ENCODE measurements at regions not wholly inside any gene's neighbourhood (a gene's known extent, or its start where the extent isn't known, plus 50 kb on each side); places are given as distances from the start of the nearest gene placed in this dataset.

DNA sequence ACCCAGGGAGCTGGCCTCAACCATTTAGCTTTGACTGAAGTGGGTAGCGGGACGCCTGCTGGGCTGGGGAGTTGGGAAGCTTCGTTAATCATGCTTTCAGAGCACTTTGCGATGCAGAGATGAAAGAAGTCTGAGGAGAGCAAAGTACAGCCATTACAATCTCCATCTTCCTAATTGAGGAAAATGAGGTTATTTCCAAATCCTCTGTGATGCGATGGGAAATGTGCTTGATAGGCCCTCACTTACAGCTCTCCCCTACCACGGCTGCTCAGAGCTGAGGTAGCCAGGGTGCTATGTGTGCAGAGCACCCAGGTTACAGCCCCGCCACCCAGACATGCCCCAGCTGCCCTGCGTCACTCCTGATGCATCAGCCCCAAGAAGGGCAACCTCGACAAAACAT lies 326.5 kb upstream of the KLHL29 start:
- no peak for DNase-seq

DNA sequence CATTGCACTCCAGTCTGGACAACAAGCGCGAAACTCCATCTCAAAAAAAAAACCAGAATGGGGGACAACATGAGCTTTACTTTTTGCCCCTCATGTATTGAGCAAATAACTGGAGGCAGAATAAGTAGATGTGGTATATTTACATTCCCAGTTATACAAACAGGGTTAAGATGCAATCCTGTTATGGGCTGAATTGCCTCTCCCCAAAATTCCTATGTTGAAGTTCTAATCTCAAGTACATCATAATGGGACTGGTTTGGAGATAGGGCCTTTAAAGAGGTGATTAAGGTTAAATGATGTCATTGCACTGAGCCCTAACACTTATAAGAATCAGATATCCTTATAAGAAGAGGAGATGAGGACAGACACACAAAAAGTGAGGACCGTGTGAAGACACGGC lies 319.8 kb upstream of the KLHL29 start:
- no peak for DNase-seq

DNA sequence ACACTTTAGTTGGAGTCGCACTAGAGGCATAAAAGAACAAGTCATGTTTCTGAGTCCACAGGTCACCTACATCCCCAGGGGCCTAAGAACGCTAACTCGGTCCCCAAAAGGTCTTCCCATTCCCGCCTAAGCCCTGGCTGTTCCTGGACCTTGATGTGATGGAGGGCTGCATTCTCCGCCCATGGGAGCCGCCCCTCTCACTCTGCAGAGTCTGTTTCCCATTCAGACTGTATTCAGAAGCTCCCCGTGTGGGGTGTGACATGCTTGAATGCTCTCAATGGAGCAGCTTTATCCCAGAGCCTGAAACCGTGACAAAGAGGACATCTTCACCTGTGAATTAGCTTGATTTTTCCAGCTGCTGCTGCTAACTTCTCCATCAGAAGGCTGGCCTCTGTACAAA lies 319.0 kb upstream of the KLHL29 start:
- no peak for DNase-seq

DNA sequence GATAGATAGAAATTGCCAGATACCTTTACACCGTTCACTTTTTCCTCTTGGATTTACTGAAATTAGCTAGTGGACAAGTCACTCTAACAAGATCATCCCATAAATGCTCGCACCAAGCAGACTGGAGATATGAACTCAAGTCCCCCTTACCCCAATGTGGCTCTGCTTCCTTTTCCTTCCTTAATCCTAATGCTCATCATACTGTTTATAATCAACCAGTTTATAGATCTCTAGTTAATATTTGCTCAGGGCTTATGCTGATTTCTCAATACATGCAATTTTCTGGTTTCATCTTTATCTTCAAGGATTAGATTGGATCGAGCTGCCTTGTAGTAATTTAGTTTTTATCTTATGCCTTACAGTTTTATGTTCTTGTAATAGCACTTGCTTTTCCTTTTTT lies 318.3 kb upstream of the KLHL29 start:
- no peak for DNase-seq

DNA sequence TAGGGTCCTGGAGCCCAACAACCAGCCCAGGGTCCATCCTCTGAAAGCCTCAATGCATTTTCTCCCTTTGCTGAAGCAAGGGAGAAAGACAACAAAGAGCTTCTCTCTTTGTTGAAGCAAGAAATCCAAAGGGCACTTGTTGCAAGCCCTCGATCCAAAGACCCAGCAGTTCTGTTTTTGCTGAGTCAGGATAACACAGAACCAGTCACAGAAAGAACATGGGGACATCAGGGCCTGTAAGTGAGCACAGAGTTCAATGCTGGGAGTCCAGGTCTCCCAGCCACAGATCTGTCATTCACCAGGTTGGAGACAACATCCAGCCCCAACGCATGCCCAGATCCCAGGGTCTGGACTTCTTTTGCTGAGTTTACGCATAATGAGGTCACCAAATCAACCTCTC lies 315.8 kb upstream of the KLHL29 start:
- DNase-seq, result no peak

DNA sequence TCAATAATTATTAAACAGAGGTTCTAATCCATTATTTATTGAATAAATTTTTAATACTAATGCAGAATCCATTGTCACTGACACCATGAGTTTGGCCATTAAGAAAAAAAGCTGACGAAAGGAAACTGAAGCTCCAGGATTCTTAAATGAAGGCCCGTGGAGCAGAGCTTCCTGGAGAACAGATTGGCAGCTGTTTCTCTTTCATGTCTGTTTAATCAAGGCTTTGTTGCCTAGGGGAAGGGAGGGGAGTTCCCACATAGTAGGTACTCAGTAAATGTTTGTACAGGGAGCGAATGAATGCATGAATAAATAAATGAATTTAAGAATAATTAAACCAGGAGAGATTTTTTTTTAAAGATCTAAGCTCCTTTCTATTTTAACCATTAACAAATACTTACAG lies 315.1 kb upstream of the KLHL29 start:
- no peak for DNase-seq

DNA sequence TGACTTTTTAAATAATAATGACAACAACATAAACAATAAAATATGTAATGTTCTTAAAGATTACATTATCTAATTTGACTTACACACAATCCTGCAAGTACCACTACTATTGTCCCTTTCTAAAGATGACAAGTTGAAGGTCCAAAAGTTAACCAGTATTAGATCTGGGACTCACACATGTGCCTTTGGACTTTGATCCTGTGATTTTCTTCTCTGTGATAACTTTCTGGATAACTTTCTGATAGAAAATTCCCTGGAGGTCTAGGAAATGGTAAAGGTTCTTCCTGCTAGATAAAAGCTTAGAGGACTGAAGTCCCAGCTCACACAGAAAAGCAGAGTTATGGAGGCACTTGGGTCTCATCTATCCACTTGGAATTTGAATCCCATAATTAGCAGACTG lies 311.9 kb upstream of the KLHL29 start:
- no peak for DNase-seq

DNA sequence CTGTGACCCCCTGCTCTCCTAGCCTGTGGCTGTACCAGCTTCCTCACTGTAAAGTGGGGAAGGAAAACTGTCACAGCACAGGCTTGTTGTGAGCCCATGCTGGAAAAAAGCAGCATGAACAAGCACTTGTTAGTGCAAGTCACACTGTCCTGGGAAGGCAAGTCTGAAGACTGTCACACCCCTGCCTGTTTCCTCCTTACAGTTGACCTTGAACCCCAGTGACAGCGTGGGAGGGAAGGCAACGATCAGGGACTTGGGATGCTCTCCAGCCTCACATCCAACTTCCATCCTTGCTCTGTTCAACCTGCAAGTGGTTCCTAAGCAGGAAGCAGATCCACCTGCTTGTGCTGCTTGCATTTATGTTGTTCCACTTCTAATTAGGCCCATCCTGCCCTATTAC lies 311.3 kb upstream of the KLHL29 start:
- no peak for DNase-seq

DNA sequence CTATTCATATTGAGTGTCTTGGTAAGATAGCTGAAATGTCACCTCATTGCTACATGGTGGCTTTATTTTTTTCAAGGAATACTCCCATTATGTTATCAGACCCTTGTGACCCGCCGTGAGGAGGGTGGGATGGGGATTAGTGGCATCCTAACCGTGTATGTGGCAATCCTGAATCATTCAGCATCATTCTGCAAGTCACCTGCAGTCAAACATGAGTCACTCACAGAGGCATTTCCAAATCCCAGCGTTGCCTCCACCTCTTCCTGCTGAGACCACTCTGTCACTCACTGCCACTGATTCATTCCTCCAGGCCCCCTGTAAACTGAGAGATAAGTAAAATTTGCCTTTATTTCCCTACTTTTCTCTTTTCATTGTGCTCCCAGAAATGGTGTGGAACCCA lies 307.4 kb upstream of the KLHL29 start:
- DNase-seq, result no peak

DNA sequence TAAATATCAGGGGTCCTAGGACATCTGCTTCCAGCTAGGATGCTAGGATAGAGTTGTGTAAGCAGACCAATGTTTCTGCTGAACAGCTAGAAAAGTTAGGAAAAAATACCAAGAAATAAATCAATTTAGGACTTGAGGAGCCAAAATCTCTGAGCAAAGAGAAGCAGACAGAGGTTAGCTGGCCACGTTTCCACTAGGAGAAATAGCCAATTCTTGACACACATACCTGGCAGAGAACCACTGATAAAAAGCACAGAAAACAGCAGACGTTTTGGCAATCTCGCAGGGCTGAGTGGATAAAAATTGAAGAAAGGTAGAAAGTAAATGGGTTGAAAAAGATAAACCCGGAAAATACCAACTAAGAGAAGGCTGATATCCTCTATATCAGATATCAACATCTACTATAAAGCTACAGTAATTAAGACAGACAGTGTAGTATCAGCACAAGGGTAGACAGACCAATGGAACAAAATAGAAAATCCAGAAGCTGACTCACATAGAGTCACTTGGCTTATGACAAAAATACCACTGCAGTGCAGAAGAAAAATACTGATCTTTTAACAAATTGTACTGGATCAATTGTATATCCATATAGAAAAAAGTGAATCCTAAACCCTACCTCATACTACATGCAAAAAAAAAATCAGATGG lies 306.1 kb upstream of the KLHL29 start:
- DNase-seq, result no peak

DNA sequence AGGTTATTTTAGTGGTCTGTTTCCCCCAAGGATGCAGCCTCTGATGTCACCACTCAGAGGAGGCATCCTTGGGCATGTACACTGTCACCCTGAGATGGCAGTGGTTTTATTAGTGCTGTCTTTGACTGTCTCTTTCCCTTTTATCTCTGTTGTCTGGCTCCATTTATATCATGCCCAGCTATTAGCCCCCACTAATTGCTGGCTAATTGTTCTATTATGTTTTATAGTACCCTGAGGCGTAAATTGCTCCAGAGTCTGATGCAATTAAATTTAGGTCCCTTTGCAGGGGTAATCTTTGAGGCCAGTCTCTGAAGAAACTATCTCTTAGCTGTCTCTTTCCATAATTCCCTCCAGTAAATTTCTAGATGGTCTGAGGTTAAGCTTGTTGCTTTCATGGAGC lies 301.0 kb upstream of the KLHL29 start:
- DNase-seq, result no peak

DNA sequence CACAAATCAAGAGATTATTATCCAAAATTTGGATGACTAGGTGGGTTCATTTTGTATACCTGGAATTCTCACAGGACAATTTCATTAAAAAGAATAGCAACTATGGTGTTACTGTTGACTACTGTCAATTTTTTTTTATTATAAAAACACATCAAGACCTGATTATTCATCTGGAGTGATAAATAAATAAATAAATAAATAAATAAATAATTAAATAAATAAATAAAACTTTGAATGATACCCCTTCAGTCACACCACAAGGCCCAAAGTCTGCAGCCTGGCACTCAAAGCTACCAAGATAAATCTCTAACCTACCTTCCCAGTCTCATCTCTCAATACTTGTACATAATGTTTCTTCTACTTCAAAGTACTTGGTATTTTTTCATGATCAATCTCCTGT lies 294.0 kb upstream of the KLHL29 start:
- DNase-seq, result no peak

DNA sequence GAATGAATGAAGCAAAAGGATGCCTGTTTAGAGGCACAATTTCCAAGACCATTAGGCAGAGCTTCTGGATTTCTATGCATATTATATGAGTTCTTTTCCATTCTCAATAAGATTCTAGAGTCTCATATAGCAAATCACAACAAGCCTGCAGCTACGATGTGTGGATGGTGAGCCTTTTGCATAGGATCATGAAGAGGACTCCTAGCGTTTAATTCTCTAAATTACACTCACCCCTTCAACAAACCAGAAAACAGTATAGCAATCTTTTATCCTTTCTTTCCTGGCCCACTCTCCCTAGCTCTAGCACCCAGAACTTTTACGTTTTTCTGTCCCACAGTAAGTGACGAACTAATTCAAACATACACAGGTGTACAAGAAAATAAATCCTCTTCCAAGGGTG lies 293.1 kb upstream of the KLHL29 start:
- DNase-seq, result no peak

DNA sequence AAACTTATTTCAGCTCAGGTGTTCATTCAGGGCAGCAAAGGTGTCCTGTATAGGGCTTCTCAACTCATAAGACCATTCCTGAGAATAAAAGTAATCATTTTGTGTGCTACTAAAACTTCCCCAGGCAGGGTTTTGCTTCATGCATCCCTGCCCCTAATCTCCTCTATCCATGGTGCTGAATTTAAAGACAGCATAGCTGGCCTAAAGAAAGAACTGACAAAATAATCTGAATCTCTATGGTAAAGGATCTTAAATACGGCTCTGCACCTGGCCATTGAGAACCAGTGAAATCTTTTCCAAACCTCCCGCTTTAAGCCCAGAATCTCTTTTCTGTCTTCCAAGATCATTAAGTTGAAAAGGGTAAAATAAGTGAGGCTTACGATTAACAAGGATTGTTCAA lies 292.1 kb upstream of the KLHL29 start:
- DNase-seq, result no peak

DNA sequence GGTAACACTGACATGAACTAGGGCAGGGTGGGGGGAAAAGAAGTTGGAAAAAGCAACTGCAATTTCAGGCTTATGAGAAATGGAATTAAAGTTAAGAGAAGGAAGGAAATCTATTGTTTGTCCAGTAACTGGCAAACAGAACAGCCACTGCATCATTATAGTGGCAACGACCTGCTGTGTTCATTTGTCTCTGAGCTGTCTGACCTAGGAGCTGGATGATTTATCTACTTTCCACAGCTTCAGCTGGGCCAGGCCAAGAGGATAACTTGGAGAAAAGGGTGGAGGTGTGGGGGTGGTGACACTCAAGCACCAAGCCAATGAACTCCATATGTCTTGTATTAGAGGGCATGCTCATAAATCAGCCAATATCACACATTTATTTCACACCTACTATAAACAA lies 291.5 kb upstream of the KLHL29 start:
- DNase-seq, result no peak

DNA sequence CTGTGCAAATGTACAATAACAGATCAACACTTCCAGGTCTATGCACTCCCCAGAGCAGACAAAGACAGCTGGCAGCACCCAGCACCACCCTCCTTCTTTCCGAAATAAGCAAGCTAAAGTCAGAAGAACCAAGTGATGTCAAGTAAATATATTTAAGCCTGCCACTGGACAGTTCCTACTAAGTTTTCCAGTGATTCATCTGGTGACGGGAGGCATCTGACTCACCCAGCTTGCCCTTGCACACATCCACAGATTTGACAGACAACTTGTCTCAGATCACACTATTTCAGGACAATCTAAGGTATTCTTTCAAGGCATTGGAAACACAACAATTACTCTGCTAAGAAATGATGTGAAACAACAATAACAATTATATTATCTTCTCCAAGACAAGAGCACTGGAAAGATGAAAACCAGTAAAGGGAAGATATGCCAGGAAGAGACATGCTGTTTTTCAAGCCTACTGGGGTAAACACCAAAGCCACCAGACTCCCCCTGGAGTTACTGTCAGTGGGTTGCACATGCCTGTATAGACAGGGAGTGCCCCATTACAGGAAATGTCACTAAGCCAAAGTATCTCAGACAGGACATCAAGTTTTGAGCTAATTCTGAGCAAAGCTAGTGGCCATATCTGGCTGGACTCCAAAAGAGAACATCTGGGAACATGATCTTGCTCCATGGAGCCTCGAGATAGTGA lies 287.9 kb upstream of the KLHL29 start:
- DNase-seq, result no peak

DNA sequence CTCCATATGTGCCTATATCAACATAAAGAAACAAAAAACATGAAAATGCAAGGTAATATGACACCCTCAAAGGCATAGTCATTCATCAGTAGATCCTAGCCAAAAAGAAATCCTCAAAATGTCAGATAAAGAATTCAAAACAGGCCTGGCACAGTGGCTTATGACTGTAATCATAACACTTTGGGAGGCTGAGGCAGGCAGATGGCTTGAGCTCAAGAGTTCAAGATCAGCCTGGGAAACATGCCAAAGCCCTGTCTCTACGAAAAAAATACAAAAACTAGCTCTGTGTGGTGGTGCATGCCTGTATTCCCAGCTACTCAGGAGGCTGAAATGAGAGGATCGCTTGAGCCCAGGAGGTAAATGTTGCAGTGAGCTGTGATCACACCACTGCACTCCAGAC lies 284.6 kb upstream of the KLHL29 start:
- DNase-seq, result no peak

DNA sequence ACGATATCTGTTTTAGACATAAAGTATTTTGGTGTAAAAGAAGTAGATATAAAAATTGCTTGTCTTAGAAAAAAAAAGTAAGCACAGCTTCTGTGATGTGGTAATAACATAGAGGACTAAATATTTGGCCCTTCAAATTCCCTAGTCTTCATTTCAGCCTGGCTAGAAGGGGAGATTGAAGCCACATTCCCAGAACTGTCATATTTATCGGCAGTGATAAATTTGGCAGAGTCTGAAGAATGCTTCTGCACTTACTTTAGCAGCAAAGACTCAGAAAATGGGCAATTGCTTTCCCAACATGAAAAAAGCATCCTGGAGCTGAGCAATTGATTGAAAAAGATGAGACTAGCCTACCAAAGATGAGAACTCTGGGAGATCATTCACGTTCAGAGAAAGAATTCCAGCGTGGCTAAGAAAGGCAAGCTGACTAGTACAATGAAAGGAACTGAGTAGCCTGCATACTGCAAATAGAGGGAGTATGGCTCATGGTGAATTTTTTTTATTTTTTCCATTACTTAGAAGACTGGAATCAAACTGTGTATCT lies 278.7 kb upstream of the KLHL29 start:
- no peak for DNase-seq

DNA sequence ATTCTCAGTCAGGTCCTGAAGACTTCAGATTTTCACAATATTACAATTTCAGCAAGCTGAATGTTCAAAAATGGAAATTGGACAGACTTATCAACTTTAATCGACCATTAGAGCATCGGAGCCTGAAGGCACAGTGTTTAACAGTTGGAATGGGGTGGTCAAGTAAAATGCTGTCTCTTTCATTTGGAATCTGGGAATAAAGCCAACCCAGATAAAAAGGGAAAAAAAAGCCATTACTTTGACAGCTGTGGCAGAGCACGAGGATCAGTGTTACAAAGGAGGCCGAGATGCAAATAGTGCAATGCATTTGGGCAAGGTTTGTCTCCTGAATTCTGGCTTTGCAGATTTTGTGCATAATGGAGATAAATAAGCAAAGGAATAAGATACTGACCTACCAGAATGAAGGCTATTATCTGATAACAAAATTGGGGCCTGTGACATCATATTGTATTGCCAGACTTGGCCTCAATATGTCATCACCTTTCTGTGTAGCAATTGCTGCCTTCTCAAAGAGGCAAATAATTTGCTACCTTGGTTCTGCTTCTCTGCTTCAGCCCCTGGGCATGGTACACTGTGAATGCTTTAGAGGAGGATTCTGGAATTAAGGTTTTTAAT lies 277.5 kb upstream of the KLHL29 start:
- no peak for DNase-seq

DNA sequence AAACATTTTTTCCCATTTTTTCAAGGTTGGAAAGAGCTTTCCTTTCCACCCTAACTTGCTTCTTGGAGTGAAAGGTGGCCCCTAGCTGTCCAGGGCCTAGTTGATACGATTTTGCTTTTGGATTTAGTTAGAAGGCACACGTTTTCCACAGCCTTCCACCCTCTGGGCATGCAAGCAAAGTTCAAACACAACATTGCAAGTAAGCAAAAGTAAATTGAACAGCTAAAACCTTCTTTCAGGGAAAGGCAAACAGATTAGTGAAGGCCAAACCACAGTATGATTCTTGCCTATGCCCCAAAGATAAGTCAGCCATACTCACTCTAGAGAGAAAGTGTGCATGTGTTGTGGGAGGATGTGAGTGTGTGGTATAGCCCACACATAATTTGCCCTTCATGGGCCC lies 273.7 kb upstream of the KLHL29 start:
- DNase-seq, result no peak

DNA sequence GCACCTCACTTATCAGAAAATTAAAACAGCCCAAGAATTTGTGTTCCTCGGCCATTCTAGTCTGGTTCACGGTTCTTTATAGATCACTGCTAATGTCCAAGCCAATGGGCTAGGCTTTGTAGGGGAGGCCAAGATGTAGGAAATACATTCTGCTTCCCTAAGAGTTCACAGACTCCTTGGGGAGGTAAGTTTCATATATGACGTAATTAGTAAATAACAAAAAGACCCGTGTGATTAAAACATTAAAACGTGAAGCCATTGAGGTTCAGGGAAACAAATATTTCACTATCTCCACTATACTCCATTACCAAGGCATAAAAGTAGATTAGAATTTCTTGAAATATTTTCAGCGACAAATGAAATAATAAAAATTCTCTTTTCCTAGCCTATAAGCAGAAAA lies 272.5 kb upstream of the KLHL29 start:
- DNase-seq, result no peak

DNA sequence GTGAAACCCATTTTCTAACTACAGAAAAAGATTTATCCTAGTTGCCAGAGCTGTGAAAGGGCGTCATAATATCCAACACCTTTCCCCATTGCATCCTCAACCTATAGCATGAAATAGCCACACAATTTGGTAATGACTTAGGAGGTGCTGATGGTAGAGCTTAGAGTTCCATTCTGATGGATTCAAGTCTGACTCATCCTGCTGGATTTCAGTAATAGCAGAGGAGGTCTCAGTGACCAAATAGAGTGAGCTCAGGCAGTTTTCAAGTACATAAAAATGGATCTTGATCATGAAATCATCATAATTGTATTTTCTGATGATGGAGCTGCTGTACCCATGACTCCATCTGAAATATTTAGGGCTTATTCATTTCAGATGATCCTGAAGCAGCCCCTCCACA lies 270.7 kb upstream of the KLHL29 start:
- no peak for DNase-seq

DNA sequence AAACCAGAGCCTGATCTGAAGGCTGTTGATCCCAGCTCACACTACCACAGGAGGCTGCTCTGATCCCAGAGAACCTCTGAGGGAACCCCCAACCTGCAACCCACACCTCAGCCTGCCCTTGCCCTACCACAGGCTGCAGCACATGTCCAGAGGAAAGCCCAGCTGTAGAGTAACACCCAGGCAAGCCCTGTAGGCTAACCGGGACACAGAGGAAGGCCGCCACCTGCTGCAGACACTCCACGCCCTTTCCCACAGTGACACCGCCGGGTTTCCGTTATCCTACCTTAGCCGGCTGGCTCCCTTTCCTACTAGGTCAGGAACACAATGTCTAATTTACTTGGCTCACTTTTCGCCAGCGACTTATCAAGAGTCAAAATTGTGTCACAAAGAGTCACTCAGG lies 266.7 kb upstream of the KLHL29 start:
- DNase-seq, result no peak

Measured in hypothalamus (tissue), 51 donors.